Uterus (tissue), 3 donors: ENCODE measurements at regions not wholly inside any gene's neighbourhood (a gene's known extent, or its start where the extent isn't known, plus 50 kb on each side); places are given as distances from the start of the nearest gene placed in this dataset.

Experiments
- DNase-seq, 2 donors: peaks; one replicate each; pipeline ENCODE4 v3.0.0-alpha.2; 2019 to 2020
- H3K27ac ChIP-seq, 2 donors: fragments of 200-600 bp; sonication (generic); 1 replicate in 1 of 2; 2 replicates in 1 of 2; pipeline ENCODE4 v1.5.1; 2016 to 2018
- H3K27me3 ChIP-seq, 2 donors: fragments of 200-600 bp; sonication (generic); one replicate each; pipeline ENCODE4 v1.5.1; 2018 to 2019; ENCODE audit warnings: control low read depth in 1 of 2
- H3K36me3 ChIP-seq, 2 donors: fragments of 200-600 bp; sonication (generic); one replicate each; pipeline ENCODE4 v1.5.1; 2019; ENCODE audit warnings: control low read depth in 1 of 2
- H3K4me1 ChIP-seq, 2 donors: fragments of 200-600 bp; sonication (generic); one replicate each; pipeline ENCODE4 v1.5.1; 2018 to 2019; ENCODE audit warnings: control low read depth in 1 of 2
- H3K4me3 ChIP-seq, 2 donors: fragments of 200-600 bp; sonication (generic); 1 replicate in 1 of 2; 2 replicates in 1 of 2; pipeline ENCODE4 v1.5.1; 2018 to 2019; ENCODE audit warnings: mild to moderate bottlenecking in 1 of 2
- H3K9me3 ChIP-seq, 2 donors: fragments of 200-600 bp; sonication (generic); one replicate each; pipeline ENCODE4 v1.5.1; 2019; ENCODE audit warnings: control low read depth in 1 of 2
- POLR2A ChIP-seq, 2 donors: fragments of 450-650 bp; IDR thresholded peaks; one replicate each; pipeline ENCODE4 v1.6.1; 2016; ENCODE audit warnings: antibody characterized with exemption in 2 of 2, mild to moderate bottlenecking in 1 of 2, moderate library complexity in 1 of 2
- intact Hi-C: fragments of 100-400 bp; cut with DNase I; formaldehyde crosslinking; loops from one replicate; pipeline ENCODE4 v1.15.1; 2023; ENCODE audit warnings: low total_unique reads
- TF ChIP-seq, protein P1 (sequence below), 4 experiments: fragments of 200-600 bp in 2 of 4; fragments of 450-650 bp in 2 of 4; sonication (generic) in 2 of 4; IDR thresholded peaks; one replicate each; pipeline ENCODE4 v1.5.1; 2016 to 2019; ENCODE audit warnings: antibody characterized with exemption in 4 of 4, mild to moderate bottlenecking in 2 of 4, moderate library complexity in 1 of 4
- donor health status: DM: yes; HTN: yes; CAD: no.

DNA sequence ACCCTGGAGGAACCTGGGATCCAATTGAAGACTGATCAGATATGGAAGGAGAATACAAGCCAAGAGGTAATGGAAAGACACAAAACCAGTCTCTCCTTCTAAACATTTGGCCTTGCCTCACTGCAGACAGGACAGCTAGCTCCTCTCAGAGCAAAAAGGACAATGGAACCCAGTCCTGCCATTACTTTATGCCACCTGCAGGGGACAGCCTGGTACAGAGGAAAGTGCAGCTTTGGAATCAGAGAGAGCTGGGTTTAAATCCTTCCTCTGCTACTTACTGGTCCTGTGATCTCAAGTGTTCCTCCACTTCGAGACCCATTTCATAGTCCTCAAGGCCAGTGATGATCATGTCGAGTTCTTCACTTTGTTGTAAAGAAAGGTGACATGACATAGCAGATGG, 159.4 kb upstream of the SMAD3 start:
- no peaks in the 10 kb centered on the region for H3K4me1 ChIP-seq
- H3K9me3 ChIP-seq, result no peaks in the 10 kb centered on the region
- H3K27ac ChIP-seq, result no peak overlapping the region
- no peaks in the 10 kb centered on the region for H3K36me3 ChIP-seq
- DNase-seq, result no peak
- H3K4me3 ChIP-seq, result no peak overlapping the region
- TF ChIP-seq POLR2A (IDR thresholded peaks at IDR 0.05), result no peak
- TF ChIP-seq, protein P1, sequence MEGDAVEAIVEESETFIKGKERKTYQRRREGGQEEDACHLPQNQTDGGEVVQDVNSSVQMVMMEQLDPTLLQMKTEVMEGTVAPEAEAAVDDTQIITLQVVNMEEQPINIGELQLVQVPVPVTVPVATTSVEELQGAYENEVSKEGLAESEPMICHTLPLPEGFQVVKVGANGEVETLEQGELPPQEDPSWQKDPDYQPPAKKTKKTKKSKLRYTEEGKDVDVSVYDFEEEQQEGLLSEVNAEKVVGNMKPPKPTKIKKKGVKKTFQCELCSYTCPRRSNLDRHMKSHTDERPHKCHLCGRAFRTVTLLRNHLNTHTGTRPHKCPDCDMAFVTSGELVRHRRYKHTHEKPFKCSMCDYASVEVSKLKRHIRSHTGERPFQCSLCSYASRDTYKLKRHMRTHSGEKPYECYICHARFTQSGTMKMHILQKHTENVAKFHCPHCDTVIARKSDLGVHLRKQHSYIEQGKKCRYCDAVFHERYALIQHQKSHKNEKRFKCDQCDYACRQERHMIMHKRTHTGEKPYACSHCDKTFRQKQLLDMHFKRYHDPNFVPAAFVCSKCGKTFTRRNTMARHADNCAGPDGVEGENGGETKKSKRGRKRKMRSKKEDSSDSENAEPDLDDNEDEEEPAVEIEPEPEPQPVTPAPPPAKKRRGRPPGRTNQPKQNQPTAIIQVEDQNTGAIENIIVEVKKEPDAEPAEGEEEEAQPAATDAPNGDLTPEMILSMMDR (IDR thresholded peaks at IDR 0.05), result no peak
- intact Hi-C loops, result no loop called here
- no peaks in the 10 kb centered on the region for H3K27me3 ChIP-seq

DNA sequence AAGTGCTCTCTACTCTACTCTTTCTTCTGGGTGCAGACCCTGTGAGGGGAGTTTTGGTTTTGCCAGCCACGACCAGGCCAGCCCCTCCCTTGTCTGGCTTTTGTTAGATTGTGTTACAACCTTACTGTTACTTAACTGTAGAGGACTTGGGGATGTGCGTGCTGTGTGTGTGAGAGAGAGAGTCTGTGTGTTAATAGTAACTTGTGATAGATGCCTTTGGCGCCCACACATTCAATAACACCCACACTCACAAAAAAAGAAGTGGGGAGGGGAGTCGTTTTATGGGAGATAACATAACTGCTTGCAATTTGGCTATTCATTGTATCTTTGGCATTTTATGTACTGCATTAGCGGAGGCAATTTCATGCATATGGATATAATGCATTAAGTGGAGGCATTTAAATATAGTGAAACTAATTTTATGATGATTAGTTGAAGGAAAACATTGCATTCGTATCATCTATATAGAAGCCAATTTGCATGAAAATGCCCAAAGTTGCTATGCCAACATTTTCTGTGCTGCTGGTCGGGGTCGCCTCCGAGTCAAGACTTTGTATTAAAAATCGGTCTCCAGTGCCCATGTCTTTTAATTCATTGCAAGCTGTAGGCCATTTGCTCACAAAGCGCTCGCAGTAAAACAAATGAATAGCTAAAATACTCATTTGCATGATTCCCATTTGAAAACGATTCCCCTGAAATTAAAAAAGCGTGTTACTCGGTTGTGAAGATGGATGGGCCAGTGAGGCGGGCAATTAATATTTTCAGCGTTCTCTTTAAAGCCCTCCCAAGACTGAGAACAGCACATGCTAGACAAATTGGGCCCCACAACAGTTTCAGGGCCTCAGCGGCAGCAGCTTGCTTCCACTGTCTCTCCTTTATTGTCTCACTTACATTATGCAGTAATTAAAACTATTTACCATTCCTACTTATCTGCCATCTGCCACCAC, 158.5 kb upstream of the SMAD3 start:
- H3K4me3 ChIP-seq, result no peak overlapping the region
- no peaks in the 10 kb centered on the region for H3K9me3 ChIP-seq
- intact Hi-C loops, result no loop called here
- no peak overlapping the region for H3K27ac ChIP-seq
- H3K36me3 ChIP-seq, result no peaks in the 10 kb centered on the region
- no peak for DNase-seq
- no peaks in the 10 kb centered on the region for H3K27me3 ChIP-seq
- no peaks in the 10 kb centered on the region for H3K4me1 ChIP-seq
- TF ChIP-seq, protein P1 (IDR thresholded peaks at IDR 0.05), result no peak
- TF ChIP-seq POLR2A (IDR thresholded peaks at IDR 0.05), result no peak

DNA sequence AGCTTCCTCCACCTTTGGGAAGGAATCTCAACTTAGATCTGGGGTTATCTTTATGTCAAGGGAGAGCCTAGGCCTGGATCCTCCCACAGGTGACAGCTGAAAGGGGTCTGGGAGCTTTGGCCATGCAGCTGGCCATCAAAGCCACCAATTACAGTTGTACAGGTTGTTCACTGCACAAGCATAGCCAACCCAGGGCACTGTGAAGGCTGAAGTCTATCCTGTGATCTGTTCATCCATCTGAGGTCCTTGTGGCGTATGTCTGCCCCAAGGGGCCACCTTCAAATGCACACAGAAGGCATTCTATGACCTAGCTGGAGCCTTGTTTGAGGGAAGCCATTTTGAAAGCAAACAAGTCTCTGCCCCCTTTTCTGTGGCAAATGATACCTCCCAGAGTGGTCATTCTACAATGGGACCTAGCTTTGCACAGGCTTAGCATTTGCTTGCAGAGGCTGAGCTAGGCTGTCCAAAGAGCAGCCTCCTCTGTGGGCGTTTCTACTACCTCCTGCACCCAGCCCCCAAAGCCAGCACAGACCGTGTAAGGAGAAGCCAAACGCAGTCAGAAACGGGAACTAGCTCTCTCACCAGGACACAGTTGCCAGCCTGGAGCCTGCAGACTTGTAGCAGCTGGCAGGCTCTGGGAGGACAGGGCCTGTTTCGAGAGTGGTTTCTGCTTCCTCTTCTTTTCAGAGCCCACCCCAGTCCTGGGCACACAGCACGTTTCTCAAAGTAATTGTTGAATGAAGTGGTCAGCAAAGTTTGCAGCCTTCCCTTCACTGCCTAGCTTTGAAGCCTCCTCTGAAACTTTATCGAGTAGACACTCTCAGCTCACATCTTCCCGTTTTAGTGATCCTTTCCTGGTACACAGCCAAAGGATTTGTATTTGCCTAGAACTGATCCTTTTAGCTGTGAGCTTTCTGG, 157.3 kb upstream of the SMAD3 start:
- DNase-seq, result no peak
- no peaks in the 10 kb centered on the region for H3K36me3 ChIP-seq
- H3K27me3 ChIP-seq, result no peaks in the 10 kb centered on the region
- H3K9me3 ChIP-seq, result no peaks in the 10 kb centered on the region
- no peak overlapping the region for H3K27ac ChIP-seq
- TF ChIP-seq, protein P1 (IDR thresholded peaks at IDR 0.05), result no peak
- TF ChIP-seq POLR2A (IDR thresholded peaks at IDR 0.05), result no peak
- no peak overlapping the region for H3K4me3 ChIP-seq
- intact Hi-C loops, result no loop called here
- no peaks in the 10 kb centered on the region for H3K4me1 ChIP-seq

DNA sequence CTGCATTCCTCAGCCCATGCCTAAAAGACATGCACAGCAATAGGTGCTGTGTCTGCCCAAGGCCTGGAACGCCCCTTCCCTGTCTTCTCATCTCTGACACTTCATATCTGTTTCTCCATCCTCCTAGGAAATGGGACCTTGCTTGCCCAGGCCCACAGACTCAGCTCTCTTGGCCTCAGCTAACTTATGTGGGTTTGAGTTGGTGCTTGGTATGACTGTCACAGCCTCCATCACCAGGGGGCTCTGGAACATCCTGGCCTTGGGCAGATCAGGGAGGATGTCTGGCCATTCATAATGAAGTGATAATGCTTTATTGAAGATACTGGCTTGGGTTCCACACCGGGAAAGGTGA, 156.7 kb upstream of the SMAD3 start:
- Histone ChIP-seq H3K36me3 (no peaks in the 10 kb centered on the region), H3K27me3 (no peaks in the 10 kb centered on the region), H3K4me3 (no peak overlapping the region), H3K27ac (no peak overlapping the region), H3K4me1 (no peaks in the 10 kb centered on the region), H3K9me3 (no peaks in the 10 kb centered on the region)
- TF ChIP-seq, protein P1 (IDR thresholded peaks at IDR 0.05), result no peak
- TF ChIP-seq POLR2A (IDR thresholded peaks at IDR 0.05), result no peak
- intact Hi-C loops, result no loop called here
- no peak for DNase-seq
